ENCODE measurements at regions not wholly inside any gene's neighbourhood (a gene's known extent, or its start where the extent isn't known, plus 50 kb on each side); places are given as distances from the start of the nearest gene placed in this dataset.

GRCh38 chr5:90171466-90171865 lies 238.1 kb downstream of the CETN3 start:
- TF ChIP-seq EZH2 (IDR thresholded peaks at IDR 0.05; ENCODE audit: insufficient read depth, low read length) (no peak), CTCF (IDR thresholded peaks at IDR 0.05; ENCODE audit: insufficient read depth, low read depth, low read length) (no peak)
